Neural progenitor cell (in vitro differentiated cells): ENCODE measurements at regions not wholly inside any gene's neighbourhood (a gene's known extent, or its start where the extent isn't known, plus 50 kb on each side); places are given as distances from the start of the nearest gene placed in this dataset.

Experiments used
- DNase-seq: peaks from one replicate; pipeline ENCODE4 v3.0.0-alpha.2; 2016; ENCODE audit warnings: low spot score
- H2AFZ ChIP-seq: fragments of 200-600 bp; sonication (generic); replicated peaks from 2 replicates; pipeline ENCODE4 v1.6.1; 2016; ENCODE audit warnings: antibody characterized with exemption
- H3F3A ChIP-seq: fragments of 200-600 bp; sonication (generic); 2 replicates; pipeline ENCODE4 v1.6.1; 2016; ENCODE audit warnings: antibody characterized with exemption, low read depth
- H3K27ac ChIP-seq: fragments of 200-600 bp; sonication (generic); 2 replicates; pipeline ENCODE4 v1.5.1; 2016; ENCODE audit warnings: mild to moderate bottlenecking
- H3K27me3 ChIP-seq: fragments of 200-600 bp; sonication (generic); 2 replicates; pipeline ENCODE4 v1.6.1; 2016; ENCODE audit warnings: mild to moderate bottlenecking, moderate library complexity
- H3K36me3 ChIP-seq: fragments of 200-600 bp; sonication (generic); 2 replicates; pipeline ENCODE4 v1.5.1; 2016
- H3K4me1 ChIP-seq: fragments of 200-600 bp; sonication (generic); 2 replicates; pipeline ENCODE4 v1.6.1; 2016; ENCODE audit warnings: mixed run types
- H3K4me2 ChIP-seq: fragments of 200-600 bp; sonication (generic); 2 replicates; pipeline ENCODE4 v1.6.1; 2016
- H3K4me3 ChIP-seq: fragments of 200-600 bp; sonication (generic); 2 replicates; pipeline ENCODE4 v1.5.1; 2016
- H3K79me2 ChIP-seq: fragments of 200-600 bp; sonication (generic); 2 replicates; pipeline ENCODE4 v1.6.1; 2016; ENCODE audit warnings: low read depth
- H3K9ac ChIP-seq: fragments of 200-600 bp; sonication (generic); 2 replicates; pipeline ENCODE4 v1.6.1; 2016
- H3K9me3 ChIP-seq: fragments of 200-600 bp; sonication (generic); 2 replicates; pipeline ENCODE4 v1.5.1; 2016; ENCODE audit warnings: low read depth
- H4K20me1 ChIP-seq: fragments of 200-600 bp; sonication (generic); 2 replicates; pipeline ENCODE4 v1.6.1; 2016; ENCODE audit warnings: low read depth
- H3K27ac Mint-ChIP-seq: 3 replicates; pipeline ENCODE4 v1.8.0; 2021; ENCODE audit warnings: mixed read lengths
- H3K27me3 Mint-ChIP-seq: 2 replicates; pipeline ENCODE4 v1.8.0; 2022; ENCODE audit warnings: low read depth, mild to moderate bottlenecking, inconsistent platforms, moderate library complexity, mixed read lengths; ENCODE audit not compliant: insufficient read depth
- H3K36me3 Mint-ChIP-seq: 3 replicates; pipeline ENCODE4 v1.8.0; 2021; ENCODE audit warnings: mixed read lengths
- H3K4me1 Mint-ChIP-seq: 3 replicates; pipeline ENCODE4 v1.8.0; 2021; ENCODE audit warnings: mixed read lengths
- H3K4me3 Mint-ChIP-seq: 3 replicates; pipeline ENCODE4 v1.8.0; 2021; ENCODE audit warnings: mild to moderate bottlenecking, moderate library complexity, mixed read lengths
- H3K9me3 Mint-ChIP-seq: 3 replicates; pipeline ENCODE4 v1.8.0; 2020; ENCODE audit warnings: mixed read lengths
- EZH2 ChIP-seq: fragments of 200-600 bp; sonication (generic); IDR thresholded peaks from 2 replicates; pipeline ENCODE4 v1.6.1; 2017; ENCODE audit warnings: antibody characterized with exemption, mild to moderate bottlenecking, moderate library complexity
- EZH2phosphoT487 ChIP-seq: fragments of 200-600 bp; sonication (generic); IDR thresholded peaks from 2 replicates; pipeline ENCODE4 v1.6.1; 2017; ENCODE audit warnings: antibody characterized with exemption
- TF ChIP-seq, protein P1 (sequence below): fragments of 200-600 bp; sonication (generic); IDR thresholded peaks from 2 replicates; pipeline ENCODE4 v1.5.1; 2017; ENCODE audit warnings: antibody characterized with exemption, mild to moderate bottlenecking

DNA sequence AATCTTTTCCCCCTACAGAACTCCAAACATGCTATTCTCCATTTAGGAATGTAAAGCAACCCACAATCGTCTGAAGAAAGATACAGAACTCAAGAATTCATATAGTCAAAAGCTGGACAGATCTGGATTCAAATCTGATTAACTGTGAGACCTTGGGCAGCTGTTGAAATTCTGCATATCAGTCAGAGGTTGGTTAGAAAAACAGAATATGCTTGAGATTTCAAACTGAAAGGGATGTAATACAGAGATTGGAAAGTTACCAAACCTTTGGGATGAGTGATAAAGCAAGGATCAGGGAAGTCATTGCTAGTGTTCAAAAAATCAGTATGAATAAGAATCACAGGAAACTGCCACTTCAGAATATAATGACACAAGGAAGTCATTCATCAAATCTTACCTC lies 406.6 kb downstream of the HTR7 start:
- Histone ChIP-seq H2AFZ (no peak overlapping the region), H3K36me3 (no peaks in the 10 kb centered on the region), H3F3A (no peaks in the 10 kb centered on the region), H3K9ac (no peak overlapping the region), H4K20me1 (no peaks in the 10 kb centered on the region), H3K4me1 (no peaks in the 10 kb centered on the region), H3K4me3 (no peak overlapping the region), H3K27me3 (no peaks in the 10 kb centered on the region), H3K9me3 (no peaks in the 10 kb centered on the region), H3K4me2 (no peak overlapping the region), H3K27ac (no peak overlapping the region), H3K79me2 (no peaks in the 10 kb centered on the region)
- Mint-ChIP-seq H3K4me3 (no peak overlapping the region), H3K36me3 (no peaks in the 10 kb centered on the region), H3K27ac (no peak overlapping the region), H3K9me3 (no peaks in the 10 kb centered on the region), H3K4me1 (no peaks in the 10 kb centered on the region), H3K27me3 (peaks cover 2% of the 10 kb centered on the region)
- no peak for DNase-seq
- TF ChIP-seq EZH2phosphoT487 (no peak), EZH2 (no peak)
- TF ChIP-seq, protein P1, sequence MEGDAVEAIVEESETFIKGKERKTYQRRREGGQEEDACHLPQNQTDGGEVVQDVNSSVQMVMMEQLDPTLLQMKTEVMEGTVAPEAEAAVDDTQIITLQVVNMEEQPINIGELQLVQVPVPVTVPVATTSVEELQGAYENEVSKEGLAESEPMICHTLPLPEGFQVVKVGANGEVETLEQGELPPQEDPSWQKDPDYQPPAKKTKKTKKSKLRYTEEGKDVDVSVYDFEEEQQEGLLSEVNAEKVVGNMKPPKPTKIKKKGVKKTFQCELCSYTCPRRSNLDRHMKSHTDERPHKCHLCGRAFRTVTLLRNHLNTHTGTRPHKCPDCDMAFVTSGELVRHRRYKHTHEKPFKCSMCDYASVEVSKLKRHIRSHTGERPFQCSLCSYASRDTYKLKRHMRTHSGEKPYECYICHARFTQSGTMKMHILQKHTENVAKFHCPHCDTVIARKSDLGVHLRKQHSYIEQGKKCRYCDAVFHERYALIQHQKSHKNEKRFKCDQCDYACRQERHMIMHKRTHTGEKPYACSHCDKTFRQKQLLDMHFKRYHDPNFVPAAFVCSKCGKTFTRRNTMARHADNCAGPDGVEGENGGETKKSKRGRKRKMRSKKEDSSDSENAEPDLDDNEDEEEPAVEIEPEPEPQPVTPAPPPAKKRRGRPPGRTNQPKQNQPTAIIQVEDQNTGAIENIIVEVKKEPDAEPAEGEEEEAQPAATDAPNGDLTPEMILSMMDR = no peak

DNA sequence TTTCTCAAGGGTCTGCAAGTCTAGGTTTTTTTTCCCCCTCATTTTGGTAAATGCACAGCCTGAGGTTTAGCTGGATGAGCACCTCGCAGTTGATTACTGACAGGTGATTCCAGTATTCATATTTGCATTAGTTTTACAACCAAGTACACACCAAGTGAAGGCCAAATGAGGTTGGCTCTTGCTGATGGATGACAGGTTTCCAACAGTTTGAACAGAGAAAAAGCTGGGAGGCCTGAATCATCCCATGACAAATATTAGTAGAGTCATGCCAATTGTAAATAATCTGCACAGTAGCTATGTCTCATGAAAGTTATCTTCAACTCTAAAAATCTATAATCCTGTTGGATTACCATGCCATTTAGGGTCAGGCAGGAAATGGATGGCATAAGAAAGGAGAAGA lies 399.8 kb downstream of the HTR7 start:
- Histone ChIP-seq H3K79me2 (no peaks in the 10 kb centered on the region), H3K27ac (no peak overlapping the region), H3K4me3 (no peak overlapping the region), H2AFZ (no peak overlapping the region), H3K27me3 (no peaks in the 10 kb centered on the region), H3K4me2 (no peak overlapping the region), H3F3A (no peaks in the 10 kb centered on the region), H4K20me1 (no peaks in the 10 kb centered on the region), H3K9ac (no peak overlapping the region), H3K36me3 (no peaks in the 10 kb centered on the region), H3K9me3 (no peaks in the 10 kb centered on the region), H3K4me1 (no peaks in the 10 kb centered on the region)
- Mint-ChIP-seq H3K27me3 (peaks cover 2% of the 10 kb centered on the region), H3K36me3 (no peaks in the 10 kb centered on the region), H3K4me1 (no peaks in the 10 kb centered on the region), H3K4me3 (no peak overlapping the region), H3K27ac (no peak overlapping the region), H3K9me3 (no peaks in the 10 kb centered on the region)
- DNase-seq = no peak
- TF ChIP-seq EZH2 (no peak), EZH2phosphoT487 (no peak)
- TF ChIP-seq, protein P1 = no peak

DNA sequence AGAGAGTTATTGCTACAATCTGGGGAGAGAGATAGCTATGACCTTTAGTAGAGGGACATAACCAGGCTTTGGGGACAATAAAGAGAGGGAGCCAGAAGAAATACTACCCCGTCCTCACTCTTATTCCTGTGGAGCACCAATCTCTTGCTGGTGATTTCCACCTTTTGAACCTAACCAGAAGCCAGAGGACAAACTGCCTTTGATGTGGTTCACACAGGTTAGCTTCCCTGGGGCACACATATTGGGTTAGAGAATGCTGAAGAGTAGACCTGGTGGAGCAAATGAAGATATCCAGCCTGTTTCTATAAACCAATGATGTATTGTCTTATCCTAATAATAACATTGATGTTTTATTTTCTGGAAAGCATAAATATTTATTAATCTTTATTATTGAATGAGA lies 399.3 kb downstream of the HTR7 start:
- H3K79me2 ChIP-seq = no peaks in the 10 kb centered on the region
- no peaks in the 10 kb centered on the region for H3K27me3 Mint-ChIP-seq
- no peaks in the 10 kb centered on the region for H3K27me3 ChIP-seq
- no peaks in the 10 kb centered on the region for H3K4me1 Mint-ChIP-seq
- H3K27ac ChIP-seq = no peak overlapping the region
- no peak for DNase-seq
- H3K4me3 Mint-ChIP-seq = no peak overlapping the region
- H3K4me3 ChIP-seq = no peak overlapping the region
- no peaks in the 10 kb centered on the region for H3F3A ChIP-seq
- no peaks in the 10 kb centered on the region for H3K4me1 ChIP-seq
- H3K4me2 ChIP-seq = no peak overlapping the region
- H4K20me1 ChIP-seq = no peaks in the 10 kb centered on the region
- no peaks in the 10 kb centered on the region for H3K36me3 ChIP-seq
- no peak overlapping the region for H2AFZ ChIP-seq
- no peaks in the 10 kb centered on the region for H3K9me3 Mint-ChIP-seq
- H3K9me3 ChIP-seq = no peaks in the 10 kb centered on the region
- no peaks in the 10 kb centered on the region for H3K36me3 Mint-ChIP-seq
- TF ChIP-seq, protein P1 = no peak
- no peak overlapping the region for H3K27ac Mint-ChIP-seq
- H3K9ac ChIP-seq = no peak overlapping the region
